ENCODE measurements at regions not wholly inside any gene's neighbourhood (a gene's known extent, or its start where the extent isn't known, plus 50 kb on each side); places are given as distances from the start of the nearest gene placed in this dataset.

DNA sequence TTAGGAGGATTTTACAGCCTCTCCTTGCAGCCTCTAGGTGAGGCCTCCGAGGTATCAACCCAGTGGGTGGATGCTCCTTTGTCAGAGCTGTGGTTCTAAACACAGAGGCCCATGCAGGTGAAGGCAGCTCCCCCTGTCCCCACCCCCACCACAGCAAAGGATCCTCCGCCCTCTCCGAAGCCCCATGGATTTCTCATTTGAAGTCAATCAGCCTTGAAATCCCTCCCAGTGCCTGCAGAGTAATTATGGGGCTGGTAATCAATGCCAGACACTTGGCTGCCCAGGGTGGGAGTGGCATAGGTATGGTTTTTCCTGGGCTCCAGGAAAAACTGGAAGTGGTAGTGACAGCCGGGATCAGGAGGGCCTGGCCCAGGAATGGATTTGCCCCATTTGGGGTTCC lies 119.5 kb upstream of the CSF3R start:
- DNase-seq, result no peak

DNA sequence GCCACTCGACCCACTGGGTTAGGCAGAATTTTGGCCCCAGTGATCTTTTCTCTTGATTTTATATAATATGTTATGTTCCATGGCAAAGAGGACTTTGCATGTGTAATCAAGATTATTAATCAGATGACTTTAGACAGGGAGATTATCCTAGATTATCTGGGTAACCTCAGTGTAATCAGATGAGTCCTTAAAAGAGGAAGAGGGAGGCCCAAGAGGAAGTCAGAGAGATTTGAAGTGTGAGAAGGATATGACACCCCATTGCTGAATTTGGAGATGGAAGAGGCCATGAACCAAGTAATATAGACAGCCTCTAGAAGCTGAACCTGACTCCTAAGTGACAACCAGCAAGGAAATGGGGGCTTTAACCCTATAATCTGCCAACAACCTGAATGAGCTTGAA lies 117.1 kb upstream of the CSF3R start:
- no peak for DNase-seq

DNA sequence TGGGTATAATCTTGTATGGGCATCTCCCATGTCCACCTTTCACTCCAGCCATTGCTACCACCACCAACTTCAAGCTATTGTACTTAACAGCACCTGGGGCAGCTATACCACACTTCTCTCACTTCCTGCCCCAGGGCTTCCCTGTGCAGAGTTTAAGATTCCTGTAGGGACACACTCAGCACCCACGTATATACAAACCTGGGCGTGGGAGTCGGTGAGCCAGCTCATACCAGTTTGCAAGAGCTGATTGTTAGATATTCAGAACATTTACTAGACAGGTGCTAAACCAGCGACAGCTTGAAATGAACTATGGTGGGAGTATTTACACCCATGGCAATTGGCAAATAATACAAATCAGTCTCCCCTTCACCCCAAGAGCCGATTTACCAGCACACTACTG lies 114.8 kb upstream of the CSF3R start:
- no peak for DNase-seq

DNA sequence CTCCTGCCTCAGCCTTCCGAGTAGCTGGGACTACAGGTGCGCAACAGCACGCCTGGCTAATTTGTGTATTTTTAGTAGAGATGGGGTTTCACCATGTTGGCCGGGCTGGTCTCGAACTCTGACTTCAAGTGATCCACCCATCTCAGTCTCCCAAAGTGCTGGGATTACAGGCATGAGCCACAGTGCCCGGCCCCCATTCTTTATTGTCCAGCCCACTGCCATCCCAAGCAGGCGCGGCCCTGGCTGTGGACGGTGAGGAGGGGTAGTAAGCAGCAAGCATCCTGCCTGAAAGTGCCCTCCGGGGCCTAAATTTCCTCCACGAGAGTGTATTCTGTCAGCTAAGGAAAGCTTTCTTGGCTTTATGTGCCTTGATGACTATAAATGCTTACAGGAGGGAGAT lies 113.2 kb upstream of the CSF3R start:
- DNase-seq, result no peak

DNA sequence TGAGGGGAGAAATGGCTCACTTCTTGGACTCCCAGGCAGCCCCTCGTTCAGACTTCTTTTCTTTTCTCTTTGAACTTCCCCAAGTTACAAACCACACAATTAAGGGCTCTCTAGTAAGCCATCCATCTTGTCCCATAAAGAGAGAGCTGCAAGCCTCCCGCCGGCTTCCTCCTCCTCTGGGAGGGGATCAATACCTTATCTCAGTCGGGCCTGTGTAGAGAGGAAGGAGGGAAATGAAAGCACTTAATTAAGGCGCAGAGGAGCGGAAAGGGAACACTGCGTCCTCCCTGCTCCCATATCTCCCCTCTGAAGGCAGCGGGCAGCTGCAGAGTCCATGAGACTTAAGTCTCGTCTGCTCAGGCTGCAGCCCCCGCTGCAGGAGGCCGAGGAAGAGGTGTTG lies 112.6 kb upstream of the CSF3R start:
- DNase-seq, result no peak

DNA sequence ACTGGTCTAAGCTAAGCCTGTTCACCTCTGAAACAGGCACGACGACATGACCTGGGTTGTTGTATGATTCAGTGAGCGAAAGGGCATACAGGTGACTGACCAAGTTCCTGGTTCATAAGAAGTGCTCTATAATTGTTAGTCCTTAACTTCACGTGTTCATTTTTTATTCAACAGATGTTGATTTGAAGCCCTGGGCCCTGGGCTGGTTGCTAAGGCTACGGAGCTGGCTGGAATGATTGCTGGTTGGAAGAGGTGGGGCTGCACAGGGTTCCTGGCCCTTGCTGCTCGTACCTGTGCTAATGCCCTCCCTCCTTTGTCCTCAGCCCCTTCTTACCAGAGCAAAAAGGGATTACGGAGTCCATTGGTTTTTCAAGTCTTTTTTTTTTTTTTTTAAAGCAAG lies 111.3 kb upstream of the CSF3R start:
- DNase-seq, result no peak

DNA sequence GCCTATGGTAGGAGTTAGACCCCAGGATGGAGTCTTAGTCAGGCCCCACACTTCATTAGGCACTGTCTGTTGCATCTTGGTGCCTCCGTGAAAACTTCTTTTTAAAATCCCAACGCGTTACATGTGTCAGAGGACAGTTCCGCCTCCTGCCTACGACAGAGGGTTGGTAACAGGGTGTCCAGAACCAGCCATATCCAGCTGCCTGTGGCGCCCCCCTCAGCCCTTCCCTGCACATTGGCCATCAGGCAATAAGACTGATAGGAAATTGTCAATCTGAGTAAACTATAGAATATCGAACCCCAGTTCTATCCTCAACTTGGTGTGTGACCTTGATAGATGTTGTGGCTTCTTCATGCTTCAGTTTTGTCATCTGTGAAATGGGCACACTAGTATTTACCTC lies 108.6 kb upstream of the CSF3R start:
- no peak for DNase-seq

DNA sequence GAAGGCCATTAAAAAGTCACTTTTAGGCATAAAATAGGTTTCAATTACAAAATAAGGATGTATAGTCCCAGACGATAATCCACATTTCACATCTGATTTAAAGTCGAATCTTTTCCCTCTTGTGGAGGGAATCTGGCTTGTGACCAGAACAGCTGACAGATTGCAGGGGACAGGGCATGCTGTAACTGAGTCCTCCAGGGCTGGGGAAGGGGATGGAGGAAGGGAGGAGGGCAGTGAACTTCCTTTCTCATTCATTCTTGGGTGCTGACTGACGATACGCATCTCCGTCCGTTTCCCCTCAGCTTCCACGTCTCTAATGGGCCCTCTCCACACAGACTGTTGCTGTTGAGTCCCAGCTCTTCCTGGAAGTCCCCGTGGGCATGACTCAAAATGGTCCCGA lies 108.1 kb upstream of the CSF3R start:
- no peak for DNase-seq

DNA sequence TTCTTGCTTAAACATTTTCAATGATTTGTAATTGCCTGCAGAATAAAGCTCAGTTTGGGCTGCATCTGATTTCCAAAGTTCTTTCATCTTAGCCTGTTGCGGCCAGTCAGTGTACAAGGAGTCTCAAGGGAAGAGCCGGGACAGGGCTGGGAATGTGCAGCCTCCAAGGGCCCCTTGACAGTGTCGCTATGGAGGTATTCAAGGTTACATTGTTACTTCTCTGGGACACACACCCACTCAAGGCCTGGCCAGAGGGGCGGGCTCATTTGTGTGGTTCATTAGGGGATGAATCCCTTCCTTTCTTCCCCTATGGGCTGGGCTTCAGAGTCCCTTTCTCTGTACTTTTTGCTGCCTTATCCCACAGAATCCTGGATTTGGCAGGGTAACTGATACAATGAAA lies 107.6 kb upstream of the CSF3R start:
- no peak for DNase-seq

DNA sequence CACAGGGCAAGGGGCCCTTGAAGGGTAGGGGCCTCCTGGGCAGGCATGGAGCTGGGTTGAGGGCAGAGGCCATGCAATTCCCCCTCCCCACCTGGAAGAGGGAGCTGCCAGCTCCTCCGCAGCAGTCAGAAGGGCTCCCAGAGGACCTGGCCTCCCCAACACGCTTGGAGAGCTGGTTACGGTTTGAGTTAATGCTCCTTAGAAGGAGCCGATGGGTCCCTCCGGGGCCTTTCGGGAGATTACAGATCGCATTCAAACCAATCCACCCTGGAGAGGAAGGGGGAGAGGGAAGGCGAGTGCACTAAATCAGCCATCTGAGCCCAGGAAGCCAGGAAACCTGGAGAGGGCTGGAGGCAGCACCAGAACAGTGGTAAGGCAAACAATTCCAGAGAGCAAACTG lies 106.3 kb upstream of the CSF3R start:
- DNase-seq, result no peak

DNA sequence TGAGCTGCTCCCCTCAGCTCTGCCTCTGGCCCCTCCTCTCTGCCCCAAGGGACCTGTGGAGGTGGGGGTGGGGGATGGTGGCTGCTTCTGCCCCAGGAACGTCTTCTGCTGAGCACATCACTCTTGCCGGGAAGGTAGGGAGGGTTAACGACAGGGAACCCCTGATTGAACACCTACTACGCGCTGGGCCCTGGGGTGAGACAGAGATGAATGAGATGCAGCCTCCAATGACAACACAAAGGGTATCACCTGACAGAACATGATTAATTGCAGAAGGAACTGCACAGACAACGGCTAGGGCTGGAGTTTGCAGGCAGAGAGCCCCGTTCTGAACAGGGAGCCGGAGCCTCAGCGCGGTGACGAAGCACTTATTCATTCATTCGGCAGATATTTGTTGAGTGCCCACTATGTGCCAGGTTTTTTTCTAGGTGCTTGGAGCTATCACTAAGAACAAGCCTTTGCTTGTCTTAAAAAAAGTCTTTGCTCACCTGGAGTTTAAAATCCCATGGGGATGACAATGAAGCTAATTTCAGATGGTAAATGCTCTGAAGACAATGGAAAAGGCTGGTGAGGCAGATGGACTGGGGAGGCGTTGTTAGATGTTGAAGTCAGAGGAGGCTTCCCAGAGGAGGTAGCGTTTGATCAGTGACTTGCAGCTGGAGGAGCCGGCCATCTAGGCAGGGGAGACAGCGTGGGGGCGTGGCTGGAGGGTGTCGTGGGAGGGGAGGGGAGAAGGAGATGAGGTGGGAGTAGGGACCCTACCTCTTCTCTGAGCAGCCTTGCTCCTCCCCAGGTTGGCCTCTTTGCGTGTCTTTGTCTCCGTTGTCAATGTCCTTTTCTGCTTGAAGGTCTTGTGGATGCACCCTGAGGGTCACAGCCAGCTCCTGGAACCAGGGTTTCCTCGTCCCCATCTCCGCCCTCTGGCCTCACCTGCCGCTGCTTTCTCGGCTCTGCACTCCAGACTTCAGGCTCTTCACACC lies 103.1 kb upstream of the CSF3R start:
- no peak for DNase-seq

DNA sequence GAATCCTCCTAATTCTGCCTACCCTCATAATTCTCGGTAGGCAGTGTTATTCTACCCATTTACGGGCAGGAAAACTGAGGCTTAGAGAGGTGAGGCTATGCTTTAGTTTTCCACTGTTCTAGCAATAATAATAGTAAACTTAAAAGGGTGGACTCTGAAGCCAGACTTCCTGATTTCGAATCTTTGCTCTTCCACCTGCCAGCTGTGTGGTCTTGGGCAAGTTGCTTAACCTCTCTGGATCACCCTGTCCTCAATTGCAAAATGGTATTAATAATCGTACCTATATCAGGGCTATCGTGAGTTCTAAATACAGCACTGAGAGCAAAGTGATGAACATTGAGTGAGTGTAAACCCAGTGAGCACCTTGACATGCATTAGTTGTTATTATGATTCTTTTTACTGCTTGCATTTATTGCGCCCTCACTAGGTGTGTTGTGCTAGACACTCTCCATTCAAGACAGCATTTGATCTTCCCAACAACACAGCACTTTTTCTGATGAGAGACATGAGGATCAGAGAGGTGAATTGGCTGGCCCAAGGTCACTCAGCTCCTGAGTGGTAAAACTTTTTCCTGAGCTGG lies 102.3 kb upstream of the CSF3R start:
- DNase-seq, result no peak

DNA sequence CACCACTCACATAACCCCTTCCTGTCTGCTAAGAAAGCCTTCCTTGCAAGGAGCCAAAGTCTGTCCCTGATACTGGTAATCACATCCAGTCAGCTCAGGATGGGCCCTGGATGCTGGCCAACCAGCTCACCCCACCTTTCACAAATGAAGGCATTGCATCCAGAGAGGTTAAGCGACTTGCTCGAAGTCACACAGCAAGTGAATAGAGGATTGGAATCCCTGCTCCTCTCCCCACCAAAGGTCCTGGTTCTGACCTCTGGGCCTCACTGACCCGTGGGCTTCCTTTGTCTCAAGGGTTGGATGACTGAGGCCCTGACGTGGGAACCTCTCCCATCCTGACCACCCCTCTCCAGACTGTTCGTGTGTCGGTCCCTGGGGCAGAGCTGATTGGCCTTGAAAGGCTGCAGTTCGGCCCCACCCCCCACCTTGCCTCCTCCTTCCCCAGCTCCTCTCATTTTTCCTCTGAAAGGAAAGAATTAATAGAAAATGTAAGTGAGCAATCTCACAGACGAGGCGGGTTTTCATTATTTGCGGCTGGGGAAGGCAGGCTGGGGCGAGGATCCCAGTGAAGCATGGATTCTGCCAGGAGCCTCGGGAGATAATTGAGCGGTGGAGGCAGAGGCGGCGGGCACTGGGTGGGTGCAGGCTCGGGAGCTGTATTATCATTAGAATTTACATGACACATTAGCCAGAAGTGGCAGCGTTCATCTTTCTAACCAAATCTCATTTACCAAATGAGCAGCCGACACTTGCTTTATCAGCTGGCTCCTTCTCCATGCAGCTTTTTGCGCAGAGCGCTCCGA lies 101.5 kb upstream of the CSF3R start:
- DNase-seq, result no peak

DNA sequence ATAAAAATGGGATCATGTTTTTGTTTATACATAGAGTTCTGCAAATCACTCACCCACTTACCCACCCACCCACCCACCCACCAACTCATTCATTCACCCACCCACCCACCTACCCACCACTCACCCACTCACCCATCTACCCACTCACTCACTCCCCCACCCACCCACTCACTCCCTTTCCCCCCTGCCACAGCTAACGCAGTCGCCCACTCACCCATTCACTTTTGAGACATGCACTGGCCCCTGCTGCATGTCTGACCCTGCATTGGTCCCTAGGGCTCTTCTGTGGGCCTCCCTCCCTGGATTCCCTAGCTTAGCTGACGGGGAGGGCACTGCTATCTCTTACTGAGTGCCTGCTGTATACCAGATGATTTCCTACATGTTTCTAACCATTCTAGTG lies 100.4 kb upstream of the CSF3R start:
- no peak for DNase-seq

DNA sequence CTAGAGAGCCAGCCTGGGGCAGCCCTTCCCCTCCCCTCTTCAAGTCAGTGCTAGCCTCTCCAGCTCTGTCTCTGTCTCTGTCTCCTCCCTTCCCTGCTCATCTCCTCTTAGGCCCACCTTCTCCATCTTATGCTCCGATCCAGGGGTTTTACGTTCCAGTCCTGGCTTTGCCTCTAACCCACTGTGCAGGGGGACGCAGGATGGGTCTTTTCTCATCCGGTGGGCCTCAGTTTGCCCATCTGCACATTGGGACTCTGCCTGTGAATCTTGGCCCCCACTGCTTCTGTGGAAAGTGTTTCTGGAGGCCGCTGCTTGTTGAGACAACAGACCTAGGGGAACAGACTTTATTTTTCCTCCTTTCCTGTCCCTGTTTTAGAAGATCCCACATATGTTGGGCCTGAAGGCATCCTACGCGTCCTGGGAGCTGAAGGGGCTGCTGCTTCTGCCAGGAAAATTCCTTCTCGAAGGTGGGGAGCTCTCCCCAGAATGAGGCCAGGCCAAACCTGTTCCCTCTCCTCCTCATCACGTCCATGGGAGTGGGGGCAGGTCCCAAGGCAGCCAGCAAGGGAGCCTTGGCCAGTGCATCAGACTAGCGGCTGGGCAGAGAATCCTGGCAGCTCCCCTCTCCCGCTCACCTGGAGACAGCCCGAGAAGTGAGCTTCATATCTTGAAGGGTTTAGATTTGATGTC lies 99.5 kb upstream of the CSF3R start:
- no peak for DNase-seq

DNA sequence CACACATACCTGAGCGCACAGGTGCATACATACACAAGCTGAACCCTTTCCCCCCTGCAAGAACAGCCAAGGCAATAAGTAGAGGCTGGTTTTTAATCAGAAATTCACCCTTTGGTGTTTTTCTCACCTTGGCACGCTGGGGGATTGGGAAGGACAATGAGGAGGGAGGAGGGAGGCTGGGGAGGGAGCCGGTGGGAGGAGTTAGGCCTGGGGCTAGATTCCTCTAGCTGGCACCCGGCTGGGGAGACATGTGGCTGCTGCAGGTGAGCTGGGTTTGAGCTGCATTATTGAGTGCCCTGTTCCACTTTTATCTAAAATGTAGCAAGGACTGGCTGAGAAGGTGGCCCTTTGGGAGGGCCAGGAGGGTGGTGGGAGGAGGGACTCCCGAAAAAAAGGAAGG lies 97.8 kb upstream of the CSF3R start:
- no peak for DNase-seq

DNA sequence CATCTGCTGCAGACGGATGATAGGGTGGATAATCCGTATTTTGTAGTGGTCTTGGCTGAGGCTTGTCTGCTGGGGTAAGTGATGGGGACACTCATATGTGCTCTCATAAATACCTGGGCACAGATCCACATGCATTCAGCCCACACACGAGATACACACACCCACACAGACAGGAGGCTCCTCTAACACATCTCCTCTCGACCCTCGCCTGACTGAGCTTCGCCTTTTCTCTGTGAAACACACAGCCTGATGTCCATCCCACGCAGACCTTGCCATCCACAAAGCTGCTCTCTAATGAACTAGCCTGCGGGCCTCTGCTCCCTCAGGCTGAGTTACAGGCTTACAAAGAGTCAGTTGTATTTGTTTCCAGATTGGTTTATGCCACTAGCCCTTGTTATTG lies 96.3 kb upstream of the CSF3R start:
- no peak for DNase-seq

DNA sequence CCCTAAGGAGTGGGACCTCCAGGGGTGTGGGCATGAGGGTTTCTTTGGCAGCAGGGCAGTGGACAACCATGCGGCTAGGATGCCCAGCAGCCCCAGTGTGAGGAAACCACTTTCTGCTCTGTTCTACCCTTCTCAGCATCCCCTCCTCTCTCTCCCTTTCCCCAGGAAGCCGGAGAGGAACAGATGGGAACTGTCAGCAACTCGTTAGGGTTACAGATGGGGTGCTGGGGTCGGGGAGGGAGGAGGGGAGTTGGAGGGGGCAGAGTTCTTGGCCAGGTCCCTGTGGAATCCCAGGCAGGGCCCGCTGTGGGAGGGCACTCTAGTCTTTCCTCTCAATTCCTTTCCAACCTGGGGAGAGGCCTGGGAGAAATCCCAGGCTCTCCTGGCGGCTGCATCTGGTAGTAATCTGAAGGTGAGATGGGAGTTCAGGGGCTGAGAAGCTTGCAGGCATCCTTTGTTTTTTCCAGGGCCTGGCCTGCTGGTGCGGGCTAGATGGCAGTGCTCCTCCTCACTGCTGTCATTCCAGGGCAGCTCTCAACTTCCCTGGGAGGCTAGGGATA lies 93.9 kb upstream of the CSF3R start:
- DNase-seq, result no peak

DNA sequence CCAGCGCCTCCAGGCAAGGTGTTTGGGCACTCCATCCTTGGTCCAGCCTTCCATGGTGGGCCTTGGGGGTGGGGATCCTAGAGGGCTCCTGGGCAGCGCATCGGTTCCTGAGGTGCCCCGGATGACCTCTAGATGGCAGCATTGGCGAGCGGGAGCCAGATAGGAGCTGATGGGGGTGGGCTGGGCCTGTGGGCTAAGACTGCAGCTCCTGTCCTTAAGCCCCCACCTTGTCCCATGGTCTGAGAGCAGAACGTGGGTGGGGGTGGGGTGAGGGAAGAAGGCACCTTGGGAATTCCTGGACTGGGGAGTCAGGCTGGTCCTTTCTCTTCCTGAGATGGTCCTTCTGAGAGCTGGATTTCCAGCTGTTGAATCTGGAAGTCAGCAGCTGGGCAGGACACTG lies 93.4 kb upstream of the CSF3R start:
- DNase-seq, result peak; percentile 26

DNA sequence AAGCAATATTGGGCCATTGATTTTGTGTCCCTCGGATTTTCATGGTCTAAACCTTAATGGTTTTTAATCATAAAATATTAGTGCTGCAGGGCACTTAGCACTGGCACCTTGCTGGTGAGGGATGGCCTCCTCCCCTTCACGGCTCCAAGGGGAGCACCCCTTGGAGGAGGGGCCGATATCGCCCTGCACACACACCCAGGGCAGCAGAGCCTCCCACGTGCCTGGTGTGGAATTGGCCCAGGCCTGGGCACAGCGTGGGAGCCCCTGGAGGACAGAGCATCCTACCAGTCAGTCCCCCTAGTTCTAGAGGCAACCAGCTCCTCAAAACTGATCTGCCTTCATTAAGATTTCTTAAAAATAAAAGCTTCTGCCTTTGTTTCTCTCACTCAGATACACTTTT lies 90.7 kb upstream of the CSF3R start:
- DNase-seq, result no peak

DNA sequence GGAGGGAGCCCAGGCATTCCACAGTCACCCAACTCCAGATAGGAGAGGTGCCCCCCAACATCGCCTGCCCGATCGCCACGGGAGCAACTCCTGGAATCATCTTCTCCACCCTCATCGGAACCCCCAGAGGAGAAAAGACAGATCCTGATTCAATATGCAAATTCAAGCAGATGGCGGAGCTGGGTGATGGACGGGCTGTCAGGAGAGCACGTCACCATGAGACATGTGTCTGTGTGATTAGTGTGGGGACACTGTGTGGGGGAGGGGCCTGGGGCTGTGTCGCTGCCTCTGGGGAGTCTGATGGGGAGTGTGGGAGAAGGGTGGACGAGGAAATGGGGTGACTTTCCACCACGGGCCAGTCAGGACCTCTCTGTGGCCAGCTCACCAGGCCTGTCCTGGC lies 90.2 kb upstream of the CSF3R start:
- no peak for DNase-seq

DNA sequence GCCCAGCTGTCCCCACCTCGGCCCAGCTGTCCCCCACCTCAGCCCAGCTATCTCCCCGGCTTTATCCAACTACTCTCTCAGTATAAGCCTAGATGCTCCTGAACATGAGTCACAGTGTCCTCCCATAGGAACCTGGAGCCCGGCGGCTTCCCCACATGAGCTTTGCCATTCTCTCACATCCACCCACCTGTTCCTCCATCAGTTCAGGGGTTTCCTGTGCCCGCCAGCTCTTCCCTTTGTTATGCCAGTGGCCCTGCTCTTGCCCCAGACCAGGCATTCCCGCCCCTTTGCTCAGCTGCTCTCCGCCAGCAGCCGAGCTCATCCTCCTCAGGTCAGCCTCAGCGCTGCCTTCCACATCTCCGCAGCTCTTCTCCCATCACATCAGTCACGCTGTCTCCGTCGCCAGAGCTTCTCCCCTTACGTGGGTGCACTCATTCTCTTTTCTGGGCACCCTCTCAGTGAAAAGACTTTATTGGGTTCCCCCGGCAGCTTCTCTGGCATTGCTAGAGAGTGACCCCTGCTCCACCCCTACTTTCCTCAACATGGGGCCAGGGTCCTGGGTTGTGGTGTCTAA lies 89.5 kb upstream of the CSF3R start:
- no peak for DNase-seq

DNA sequence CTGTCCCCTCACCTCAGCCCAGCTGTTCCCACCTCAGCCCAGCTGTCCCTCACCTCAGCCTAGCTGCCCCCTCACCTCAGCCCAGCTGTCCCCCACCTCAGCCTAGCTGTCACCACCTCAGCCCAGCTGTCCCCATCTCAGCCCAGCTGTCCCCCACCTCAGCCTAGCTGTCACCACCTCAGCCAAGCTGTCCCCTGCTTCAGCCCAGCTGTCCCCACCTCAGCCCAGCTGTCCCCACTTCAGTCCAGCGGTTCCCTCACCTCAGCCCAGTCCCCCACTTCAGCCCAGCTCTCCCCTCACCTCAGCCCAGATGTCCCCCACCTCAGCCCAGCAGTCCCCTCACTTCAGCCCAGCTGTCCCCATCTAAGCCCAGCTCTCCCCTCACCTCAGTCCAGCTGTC lies 88.4 kb upstream of the CSF3R start:
- no peak for DNase-seq
